GM21423 (cell line): ENCODE measurements at regions not wholly inside any gene's neighbourhood (a gene's known extent, or its start where the extent isn't known, plus 50 kb on each side); places are given as distances from the start of the nearest gene placed in this dataset.
A peak's percentile ranks its signal among the peaks of the same experiment; 100 is the strongest.
"Not testable (repeated sequence)": the region's sequence is repeated elsewhere in the genome, so short reads cannot be mapped to it uniquely, and the experiment has no call there.

ENCODE experiments used
- ATAC-seq: cut with Tn5 transposase; IDR thresholded peaks from one replicate; pipeline ENCODE4 v1.9.1; 2021; ENCODE audit warnings: mild to moderate bottlenecking, moderate library complexity; ENCODE audit not compliant: unreplicated experiment

- ATAC-seq: not testable (repeated sequence)
These were observed 186.7 kb downstream of the SPATA31A6 start for GRCh38 chr9:42370172-42370571.

- ATAC-seq: not testable (repeated sequence)
These were observed 188.0 kb downstream of the SPATA31A6 start for GRCh38 chr9:42371417-42371816.

- ATAC-seq: not testable (repeated sequence)
These were observed 194.3 kb downstream of the SPATA31A6 start for GRCh38 chr9:42377530-42378417.

- no peak for ATAC-seq
These were observed 195.0 kb downstream of the SPATA31A6 start for GRCh38 chr9:42378418-42378815.

GRCh38 chr9:42379602-42380001 is 196.1 kb downstream of the SPATA31A6 start:
- not testable (repeated sequence) for ATAC-seq

- ATAC-seq: not testable (repeated sequence)
These were observed 201.1 kb downstream of the SPATA31A6 start for GRCh38 chr9:42384585-42384984.

- ATAC-seq: not testable (repeated sequence)
These were observed 202.2 kb downstream of the SPATA31A6 start for GRCh38 chr9:42385574-42386120.

- ATAC-seq: no peak
These were observed 203.0 kb downstream of the SPATA31A6 start for GRCh38 chr9:42386477-42386876.

GRCh38 chr9:42388146-42388690 is 204.8 kb downstream of the SPATA31A6 start:
- no peak for ATAC-seq

GRCh38 chr9:42388846-42389245 is 205.4 kb downstream of the SPATA31A6 start:
- no peak for ATAC-seq

- ATAC-seq: peak; percentile 35
These were observed 209.5 kb downstream of the SPATA31A6 start for GRCh38 chr9:42392773-42393455.

- ATAC-seq: no peak
These were observed 212.9 kb downstream of the SPATA31A6 start for GRCh38 chr9:42396318-42396717.

GRCh38 chr9:42397336-42397735 is 213.9 kb downstream of the SPATA31A6 start:
- not testable (repeated sequence) for ATAC-seq

GRCh38 chr9:42402919-42403318 is 219.5 kb downstream of the SPATA31A6 start:
- ATAC-seq: not testable (repeated sequence)

- ATAC-seq: not testable (repeated sequence)
These were observed 226.1 kb downstream of the SPATA31A6 start for GRCh38 chr9:42409581-42409980.

GRCh38 chr9:42412354-42412753 is 228.9 kb downstream of the SPATA31A6 start:
- not testable (repeated sequence) for ATAC-seq

- ATAC-seq: not testable (repeated sequence)
These were observed 231.4 kb downstream of the SPATA31A6 start for GRCh38 chr9:42414865-42415264.

GRCh38 chr9:42419652-42420051 is 236.2 kb downstream of the SPATA31A6 start:
- not testable (repeated sequence) for ATAC-seq

GRCh38 chr9:42420324-42420723 is 236.9 kb downstream of the SPATA31A6 start:
- ATAC-seq: peak; percentile 70

- not testable (repeated sequence) for ATAC-seq
These were observed 238.2 kb downstream of the SPATA31A6 start for GRCh38 chr9:42421630-42422029.
